HG02970 (cell line): ENCODE measurements at regions not wholly inside any gene's neighbourhood (a gene's known extent, or its start where the extent isn't known, plus 50 kb on each side); places are given as distances from the start of the nearest gene placed in this dataset.

Experiments used
- ATAC-seq: cut with Tn5 transposase; IDR thresholded peaks from one replicate; pipeline ENCODE4 v1.9.1; 2021; ENCODE audit warnings: mild to moderate bottlenecking, moderate library complexity, moderate number of reproducible peaks; ENCODE audit not compliant: unreplicated experiment, low FRiP score

- ATAC-seq, result no peak
Observed at GRCh38 chr9:86800681-86801080, 146.6 kb downstream of the GAS1 start.

GRCh38 chr9:86798966-86799365 lies 148.3 kb downstream of the GAS1 start:
- no peak for ATAC-seq

- no peak for ATAC-seq
Observed at GRCh38 chr9:86796666-86797065, 150.6 kb downstream of the GAS1 start.

GRCh38 chr9:86795823-86796553 lies 151.3 kb downstream of the GAS1 start:
- no peak for ATAC-seq

GRCh38 chr9:86795047-86795442 lies 152.3 kb downstream of the GAS1 start:
- ATAC-seq, result no peak

- no peak for ATAC-seq
Observed at GRCh38 chr9:86794391-86795046, 152.8 kb downstream of the GAS1 start.

GRCh38 chr9:86792136-86792535 lies 155.2 kb downstream of the GAS1 start:
- ATAC-seq, result no peak

- ATAC-seq, result no peak
Observed at GRCh38 chr9:86790805-86791204, 156.5 kb downstream of the GAS1 start.

GRCh38 chr9:86788456-86788855 lies 158.8 kb downstream of the GAS1 start:
- ATAC-seq, result no peak

- no peak for ATAC-seq
Observed at GRCh38 chr9:86783884-86784283, 163.4 kb downstream of the GAS1 start.

- ATAC-seq, result no peak
Observed at GRCh38 chr9:86782831-86783230, 164.5 kb downstream of the GAS1 start.

GRCh38 chr9:86778761-86779160 lies 168.5 kb downstream of the GAS1 start:
- ATAC-seq, result no peak

- ATAC-seq, result no peak
Observed at GRCh38 chr9:86775718-86776117, 171.6 kb downstream of the GAS1 start.

- ATAC-seq, result no peak
Observed at GRCh38 chr9:86774116-86774515, 173.2 kb downstream of the GAS1 start.

GRCh38 chr9:86773422-86773945 lies 173.8 kb downstream of the GAS1 start:
- ATAC-seq, result no peak

- ATAC-seq, result no peak
Observed at GRCh38 chr9:86772635-86772993, 174.7 kb downstream of the GAS1 start.

GRCh38 chr9:86771941-86772634 lies 175.2 kb downstream of the GAS1 start:
- no peak for ATAC-seq

GRCh38 chr9:86771420-86771819 lies 175.9 kb downstream of the GAS1 start:
- ATAC-seq, result no peak

GRCh38 chr9:86768709-86769108 lies 178.6 kb downstream of the GAS1 start:
- no peak for ATAC-seq

GRCh38 chr9:86768020-86768419 lies 179.3 kb downstream of the GAS1 start:
- no peak for ATAC-seq

- ATAC-seq, result no peak
Observed at GRCh38 chr9:86767373-86767772, 179.9 kb downstream of the GAS1 start.
